K562 (cell line): ENCODE measurements at regions not wholly inside any gene's neighbourhood (a gene's known extent, or its start where the extent isn't known, plus 50 kb on each side); places are given as distances from the start of the nearest gene placed in this dataset.

ENCODE experiments used
- CCAR2 ChIP-seq: fragments of 200-400 bp; formaldehyde crosslinking; IDR thresholded peaks from 2 replicates; pipeline ENCODE4 v1.6.1; 2017; ENCODE audit warnings: mild to moderate bottlenecking, low read depth, low read length
- CHCHD3 ChIP-seq: fragments of 250-450 bp; sonication (Bioruptor Pico); IDR thresholded peaks from 2 replicates; pipeline ENCODE4 v2.1.2; 2022; ENCODE audit warnings: mild to moderate bottlenecking
- ELK1 ChIP-seq: sonication (generic); formaldehyde crosslinking; IDR thresholded peaks from 2 replicates; pipeline ENCODE4 v1.8.1; 2022; ENCODE audit warnings: missing genetic modification reagents
- FOS ChIP-seq: IDR thresholded peaks from 3 replicates; pipeline ENCODE4 v1.6.1; 2011; ENCODE audit not compliant: insufficient read length; ENCODE audit errors: extremely low read depth
- MAX ChIP-seq: sonication (generic); formaldehyde crosslinking; IDR thresholded peaks from 2 replicates; pipeline ENCODE4 v1.9.0; 2022; ENCODE audit warnings: mild to moderate bottlenecking, missing genetic modification reagents
- NELFE ChIP-seq: IDR thresholded peaks from 2 replicates; pipeline ENCODE4 v1.6.1; 2011; ENCODE audit warnings: mild to moderate bottlenecking; ENCODE audit not compliant: insufficient read depth, insufficient read length
- NR2C2 ChIP-seq, 2 experiments: fragments of 200-800 bp in 1 of 2; sonication (Bioruptor generic) in 1 of 2; sonication (generic) in 1 of 2; formaldehyde crosslinking in 1 of 2; IDR thresholded peaks; 2 replicates each; pipeline versions ENCODE4 v1.6.1 to v1.8.0; 2016 to 2022; ENCODE audit warnings: mild to moderate bottlenecking in 1 of 2, missing compliant biosample characterization in 1 of 2, missing genetic modification characterization in 1 of 2, missing genetic modification reagents in 1 of 2
- RBM34 ChIP-seq: fragments of 200-400 bp; formaldehyde crosslinking; IDR thresholded peaks from 2 replicates; pipeline ENCODE4 v1.6.1; 2018; ENCODE audit warnings: low read length, borderline replicate concordance; ENCODE audit not compliant: insufficient read depth
- ZBTB33 ChIP-seq: sonication (generic); formaldehyde crosslinking; IDR thresholded peaks from 2 replicates; pipeline ENCODE4 v1.8.1; 2023; ENCODE audit warnings: mild to moderate bottlenecking, missing genetic modification reagents
- ZNF23 ChIP-seq: fragments of 250-450 bp; sonication (Bioruptor Pico); IDR thresholded peaks from 2 replicates; pipeline ENCODE4 v1.4.0; 2020; ENCODE audit warnings: mild to moderate bottlenecking
- ZNF274 ChIP-seq: IDR thresholded peaks from 2 replicates; pipeline ENCODE4 v1.6.1; 2011; ENCODE audit warnings: low read depth, mild to moderate bottlenecking, low read length, moderate library complexity, borderline replicate concordance
- ZNF311 ChIP-seq: fragments of 250-450 bp; sonication (Bioruptor Pico); IDR thresholded peaks from 2 replicates; pipeline ENCODE4 v1.4.0; 2020; ENCODE audit warnings: mild to moderate bottlenecking, moderate library complexity
- ZNF324 ChIP-seq: fragments of 250-450 bp; sonication (Bioruptor Pico); IDR thresholded peaks from 2 replicates; pipeline ENCODE4 v1.4.0; 2020; ENCODE audit warnings: mild to moderate bottlenecking
- ZNF395 ChIP-seq: fragments of 200-800 bp; sonication (Bioruptor generic); IDR thresholded peaks from 2 replicates; pipeline ENCODE4 v1.6.1; 2017; ENCODE audit warnings: missing genetic modification characterization, missing compliant biosample characterization
- ZNF609 ChIP-seq: sonication (generic); formaldehyde crosslinking; IDR thresholded peaks from 2 replicates; pipeline ENCODE4 v1.8.1; 2023; ENCODE audit warnings: missing genetic modification reagents, mild to moderate bottlenecking, borderline replicate concordance
- ZNF696 ChIP-seq: fragments of 250-450 bp; sonication (Bioruptor Pico); conservative IDR thresholded peaks from 2 replicates; pipeline ENCODE4 v1.4.0; 2020; ENCODE audit warnings: mild to moderate bottlenecking, moderate library complexity

GRCh38 chr6:39992861-39993622, 58.8 kb upstream of the MOCS1 start (continued):
- peak; percentile 68; the same call in 1 of the 2 replicates for TF ChIP-seq ZBTB33
- no peak for TF ChIP-seq CHCHD3 (CRISPR knock-in tag)
- no peak for TF ChIP-seq MAX
- TF ChIP-seq ZNF23 (CRISPR knock-in tag), result no peak
- TF ChIP-seq NELFE, result no peak
- TF ChIP-seq CCAR2, result no peak
- TF ChIP-seq NR2C2 (CRISPR knock-in tag; IDR thresholded peaks at IDR 0.05), result no peak
- peak; percentile 69 for TF ChIP-seq NR2C2 (tag; IDR thresholded peaks at IDR 0.05)
- no peak for TF ChIP-seq ZNF274
- no peak for TF ChIP-seq ELK1 (CRISPR knock-in tag)
- no peak for TF ChIP-seq FOS
- no peak for TF ChIP-seq RBM34
- TF ChIP-seq ZNF609 (CRISPR knock-in tag), result no peak
- no peak for TF ChIP-seq ZNF696
- peak; percentile 77 for TF ChIP-seq ZNF395 (CRISPR knock-in tag)
- no peak for TF ChIP-seq ZNF324
- TF ChIP-seq ZNF311 (CRISPR knock-in tag), result no peak
